IPS-15b (cell line): ENCODE measurements at regions not wholly inside any gene's neighbourhood (a gene's known extent, or its start where the extent isn't known, plus 50 kb on each side); places are given as distances from the start of the nearest gene placed in this dataset.

Experiments
- H3K27me3 ChIP-seq: one replicate; pipeline ENCODE4 v1.6.1; 2013; ENCODE audit warnings: low read length; ENCODE audit not compliant: control insufficient read depth, insufficient read depth
- H3K36me3 ChIP-seq: one replicate; pipeline ENCODE4 v1.6.1; 2013; ENCODE audit warnings: low read length; ENCODE audit not compliant: control insufficient read depth, insufficient read depth
- H3K4me1 ChIP-seq: one replicate; pipeline ENCODE4 v1.6.1; 2013; ENCODE audit warnings: mild to moderate bottlenecking, low read length; ENCODE audit not compliant: control insufficient read depth, insufficient read depth
- H3K4me3 ChIP-seq: one replicate; pipeline ENCODE4 v1.5.1; 2013; ENCODE audit warnings: low read depth, low read length
- H3K9ac ChIP-seq: one replicate; pipeline ENCODE4 v1.6.1; 2013; ENCODE audit warnings: low read depth, mild to moderate bottlenecking, low read length
- H3K9me3 ChIP-seq: one replicate; pipeline ENCODE4 v1.6.1; 2013; ENCODE audit warnings: mild to moderate bottlenecking, low read length; ENCODE audit not compliant: control insufficient read depth, insufficient read depth

- Histone ChIP-seq H3K36me3 (no peaks in the 10 kb centered on the region), H3K9ac (no peak overlapping the region), H3K9me3 (no peaks in the 10 kb centered on the region), H3K4me1 (no peaks in the 10 kb centered on the region), H3K27me3 (no peaks in the 10 kb centered on the region), H3K4me3 (no peak overlapping the region)
Observed at GRCh38 chr4:136939781-136940180, 592.5 kb downstream of the PCDH18 start.

GRCh38 chr4:136935871-136936270, 596.4 kb downstream of the PCDH18 start:
- no peak overlapping the region for H3K9ac ChIP-seq

GRCh38 chr4:136935305-136935704, 597.0 kb downstream of the PCDH18 start:
- Histone ChIP-seq H3K4me1 (no peaks in the 10 kb centered on the region), H3K36me3 (no peaks in the 10 kb centered on the region), H3K27me3 (no peaks in the 10 kb centered on the region), H3K9ac (no peak overlapping the region), H3K4me3 (no peak overlapping the region), H3K9me3 (no peaks in the 10 kb centered on the region)

More at GRCh38 chr4:136935871-136936270, 596.4 kb downstream of the PCDH18 start:
- Histone ChIP-seq H3K4me3 (no peak overlapping the region), H3K27me3 (no peaks in the 10 kb centered on the region), H3K9me3 (no peaks in the 10 kb centered on the region), H3K4me1 (no peaks in the 10 kb centered on the region), H3K36me3 (no peaks in the 10 kb centered on the region)

- Histone ChIP-seq H3K4me3 (no peak overlapping the region), H3K4me1 (no peaks in the 10 kb centered on the region), H3K9me3 (no peaks in the 10 kb centered on the region), H3K36me3 (no peaks in the 10 kb centered on the region), H3K27me3 (no peaks in the 10 kb centered on the region), H3K9ac (no peak overlapping the region)
Observed at GRCh38 chr4:136934601-136935000, 597.7 kb downstream of the PCDH18 start.

GRCh38 chr4:136931781-136932180, 600.5 kb downstream of the PCDH18 start:
- no peaks in the 10 kb centered on the region for H3K4me1 ChIP-seq
- no peaks in the 10 kb centered on the region for H3K36me3 ChIP-seq
- no peaks in the 10 kb centered on the region for H3K27me3 ChIP-seq
- H3K9me3 ChIP-seq: no peaks in the 10 kb centered on the region
- no peak overlapping the region for H3K4me3 ChIP-seq
- H3K9ac ChIP-seq: no peak overlapping the region

GRCh38 chr4:136928957-136929411, 603.3 kb downstream of the PCDH18 start:
- no peak overlapping the region for H3K9ac ChIP-seq
- no peaks in the 10 kb centered on the region for H3K27me3 ChIP-seq
- H3K9me3 ChIP-seq: no peaks in the 10 kb centered on the region
- H3K4me3 ChIP-seq: no peak overlapping the region
- H3K4me1 ChIP-seq: no peaks in the 10 kb centered on the region
- H3K36me3 ChIP-seq: no peaks in the 10 kb centered on the region

- Histone ChIP-seq H3K36me3 (no peaks in the 10 kb centered on the region), H3K27me3 (no peaks in the 10 kb centered on the region), H3K9me3 (no peaks in the 10 kb centered on the region), H3K4me3 (no peak overlapping the region), H3K9ac (no peak overlapping the region), H3K4me1 (no peaks in the 10 kb centered on the region)
Observed at GRCh38 chr4:136927172-136927571, 605.1 kb downstream of the PCDH18 start.

GRCh38 chr4:136925203-136925602, 607.1 kb downstream of the PCDH18 start:
- Histone ChIP-seq H3K36me3 (no peaks in the 10 kb centered on the region), H3K9me3 (no peaks in the 10 kb centered on the region), H3K27me3 (no peaks in the 10 kb centered on the region), H3K4me1 (no peaks in the 10 kb centered on the region), H3K4me3 (no peak overlapping the region), H3K9ac (no peak overlapping the region)

GRCh38 chr4:136922066-136922465, 610.2 kb downstream of the PCDH18 start:
- Histone ChIP-seq H3K9ac (no peak overlapping the region), H3K4me3 (no peak overlapping the region), H3K4me1 (no peaks in the 10 kb centered on the region), H3K27me3 (no peaks in the 10 kb centered on the region), H3K9me3 (no peaks in the 10 kb centered on the region), H3K36me3 (peaks cover 4% of the 10 kb centered on the region)

GRCh38 chr4:136920092-136920881, 612.0 kb downstream of the PCDH18 start:
- Histone ChIP-seq H3K9me3 (no peaks in the 10 kb centered on the region), H3K36me3 (peaks cover 4% of the 10 kb centered on the region), H3K27me3 (no peaks in the 10 kb centered on the region), H3K9ac (no peak overlapping the region), H3K4me3 (no peak overlapping the region), H3K4me1 (no peaks in the 10 kb centered on the region)

GRCh38 chr4:136918772-136919171, 613.5 kb downstream of the PCDH18 start:
- H3K36me3 ChIP-seq: peaks cover 4% of the 10 kb centered on the region
- H3K9me3 ChIP-seq: no peaks in the 10 kb centered on the region
- no peaks in the 10 kb centered on the region for H3K4me1 ChIP-seq
- H3K27me3 ChIP-seq: no peaks in the 10 kb centered on the region
- no peak overlapping the region for H3K4me3 ChIP-seq
- H3K9ac ChIP-seq: no peak overlapping the region

GRCh38 chr4:136917312-136918110, 614.8 kb downstream of the PCDH18 start:
- Histone ChIP-seq H3K9ac (no peak overlapping the region), H3K27me3 (no peaks in the 10 kb centered on the region), H3K4me1 (no peaks in the 10 kb centered on the region), H3K36me3 (peaks cover 4% of the 10 kb centered on the region), H3K9me3 (no peaks in the 10 kb centered on the region), H3K4me3 (no peak overlapping the region)
